Gastrocnemius medialis (tissue), 4 donors: ENCODE measurements at regions not wholly inside any gene's neighbourhood (a gene's known extent, or its start where the extent isn't known, plus 50 kb on each side); places are given as distances from the start of the nearest gene placed in this dataset.

Experiments used
- ATAC-seq, 2 donors: fragments of 150-250 bp; one replicate each; pipeline ENCODE4 v1.9.1; 2016
- DNase-seq, 2 donors: peaks; one replicate each; pipeline ENCODE4 v3.0.0-alpha.2; 2019
- H3K27ac ChIP-seq, 4 donors: fragments of 200-600 bp; sonication (generic); 1 replicate in 1 of 4; 2 replicates in 3 of 4; pipeline ENCODE4 v1.5.1; 2016 to 2018; ENCODE audit warnings: mild to moderate bottlenecking in 2 of 4, moderate library complexity in 1 of 4
- H3K27me3 ChIP-seq, 3 donors: fragments of 200-600 bp; sonication (generic) in 2 of 3; 1 replicate in 1 of 3; 2 replicates in 2 of 3; pipeline versions ENCODE4 v1.5.1 to v1.6.0; 2016 to 2019; ENCODE audit warnings: mild to moderate bottlenecking in 1 of 3, moderate library complexity in 1 of 3
- H3K36me3 ChIP-seq, 2 donors: fragments of 200-600 bp; sonication (generic) in 1 of 2; one replicate each; pipeline ENCODE4 v1.5.1; 2017 to 2018
- H3K4me1 ChIP-seq, 2 donors: fragments of 200-600 bp; sonication (generic) in 1 of 2; one replicate each; pipeline ENCODE4 v1.5.1; 2016 to 2017; ENCODE audit warnings: mild to moderate bottlenecking in 2 of 2
- H3K4me3 ChIP-seq, 4 donors: fragments of 200-600 bp; sonication (generic) in 3 of 4; 1 replicate in 1 of 4; 2 replicates in 3 of 4; pipeline ENCODE4 v1.5.1; 2016 to 2019; ENCODE audit warnings: mild to moderate bottlenecking in 2 of 4
- H3K9me3 ChIP-seq, 3 donors: fragments of 200-600 bp; sonication (generic) in 2 of 3; 1 replicate in 1 of 3; 2 replicates in 2 of 3; pipeline ENCODE4 v1.5.1; 2016 to 2019
- CTCF ChIP-seq, 5 experiments: fragments of 450-650 bp in 3 of 5; fragments of 200-600 bp in 2 of 5; sonication (generic) in 2 of 5; IDR thresholded peaks in 4 of 5; conservative IDR thresholded peaks in 1 of 5; 1 replicate in 4 of 5; 2 replicates in 1 of 5; pipeline ENCODE4 v1.5.1; 2016 to 2019; ENCODE audit warnings: antibody characterized with exemption in 5 of 5, mild to moderate bottlenecking in 3 of 5, moderate library complexity in 3 of 5
- POLR2A ChIP-seq, 2 donors: fragments of 450-650 bp; IDR thresholded peaks; one replicate each; pipeline ENCODE4 v1.6.1; 2017; ENCODE audit warnings: antibody characterized with exemption in 2 of 2, mild to moderate bottlenecking in 2 of 2, moderate library complexity in 2 of 2
- in situ Hi-C, 4 donors: fragments of 200-750 bp; cut with MboI; loops; one replicate each; pipeline versions ENCODE4 v1.15.0 to v1.8.0; 2017; ENCODE audit warnings: low sequenced_read_pairs in 4 of 4
- intact Hi-C: fragments of 100-400 bp; cut with DNase I; formaldehyde crosslinking; loops from one replicate; pipeline ENCODE4 v1.15.1; 2023; ENCODE audit warnings: low total_unique reads

GRCh38 chr2:180319586-180320405, 312.7 kb upstream of the CWC22 start:
- intact Hi-C loops (no loop called here), in situ Hi-C loops (no loop called here)
- H3K27me3 ChIP-seq, result no peaks in the 10 kb centered on the region
- no peak overlapping the region for H3K27ac ChIP-seq
- TF ChIP-seq POLR2A (IDR thresholded peaks at IDR 0.05) (no peak), CTCF (IDR thresholded peaks at IDR 0.05 in 4 of 5, conservative IDR thresholded peaks at IDR 0.05 in 1 of 5) (no peak)
- ATAC-seq (no peak), DNase-seq (no peak)
- H3K9me3 ChIP-seq, result no peaks in the 10 kb centered on the region
- no peaks in the 10 kb centered on the region for H3K4me1 ChIP-seq
- no peaks in the 10 kb centered on the region for H3K36me3 ChIP-seq
- H3K4me3 ChIP-seq, result no peak overlapping the region

- no peaks in the 10 kb centered on the region for H3K9me3 ChIP-seq
- DNase-seq (no peak), ATAC-seq (no peak)
- H3K27me3 ChIP-seq, result no peaks in the 10 kb centered on the region
- TF ChIP-seq CTCF (IDR thresholded peaks at IDR 0.05 in 4 of 5, conservative IDR thresholded peaks at IDR 0.05 in 1 of 5), result no peak
- no peak for TF ChIP-seq POLR2A (IDR thresholded peaks at IDR 0.05)
- in situ Hi-C loops (no loop called here), intact Hi-C loops (no loop called here)
- no peak overlapping the region for H3K27ac ChIP-seq
- H3K4me3 ChIP-seq, result no peak overlapping the region
- no peaks in the 10 kb centered on the region for H3K4me1 ChIP-seq
- no peaks in the 10 kb centered on the region for H3K36me3 ChIP-seq
Observed at GRCh38 chr2:180314086-180314485, 307.0 kb upstream of the CWC22 start.

- ATAC-seq, result no peak
- H3K36me3 ChIP-seq, result no peaks in the 10 kb centered on the region
- H3K4me3 ChIP-seq, result no peak overlapping the region
- no peaks in the 10 kb centered on the region for H3K9me3 ChIP-seq
- no peak overlapping the region for H3K27ac ChIP-seq
- TF ChIP-seq POLR2A (IDR thresholded peaks at IDR 0.05) (no peak), CTCF (IDR thresholded peaks at IDR 0.05 in 4 of 5, conservative IDR thresholded peaks at IDR 0.05 in 1 of 5) (no peak)
- intact Hi-C loops (no loop called here), in situ Hi-C loops (no loop called here)
- H3K4me1 ChIP-seq, result no peaks in the 10 kb centered on the region
- H3K27me3 ChIP-seq, result no peaks in the 10 kb centered on the region
- no peak for DNase-seq
Observed at GRCh38 chr2:180312542-180312941, 305.4 kb upstream of the CWC22 start.

GRCh38 chr2:180307096-180307495, 300.0 kb upstream of the CWC22 start:
- no peaks in the 10 kb centered on the region for H3K4me1 ChIP-seq
- TF ChIP-seq POLR2A (IDR thresholded peaks at IDR 0.05) (no peak), CTCF (IDR thresholded peaks at IDR 0.05 in 4 of 5, conservative IDR thresholded peaks at IDR 0.05 in 1 of 5) (no peak)
- ATAC-seq, result no peak
- intact Hi-C loops (no loop called here), in situ Hi-C loops (no loop called here)
- H3K27ac ChIP-seq, result no peak overlapping the region
- no peaks in the 10 kb centered on the region for H3K9me3 ChIP-seq
- H3K27me3 ChIP-seq, result no peaks in the 10 kb centered on the region
- H3K4me3 ChIP-seq, result no peak overlapping the region
- no peaks in the 10 kb centered on the region for H3K36me3 ChIP-seq
- DNase-seq, result no peak

- Histone ChIP-seq H3K36me3 (no peaks in the 10 kb centered on the region), H3K27me3 (no peaks in the 10 kb centered on the region), H3K4me3 (no peak overlapping the region), H3K27ac (no peak overlapping the region), H3K4me1 (no peaks in the 10 kb centered on the region), H3K9me3 (no peaks in the 10 kb centered on the region)
- TF ChIP-seq POLR2A (IDR thresholded peaks at IDR 0.05) (no peak), CTCF (IDR thresholded peaks at IDR 0.05 in 4 of 5, conservative IDR thresholded peaks at IDR 0.05 in 1 of 5) (no peak)
- in situ Hi-C loops (no loop called here), intact Hi-C loops (no loop called here)
- no peak for DNase-seq
- no peak for ATAC-seq
Observed at GRCh38 chr2:180306346-180306745, 299.2 kb upstream of the CWC22 start.
